CD14-positive monocyte (primary cell): ENCODE measurements at regions not wholly inside any gene's neighbourhood (a gene's known extent, or its start where the extent isn't known, plus 50 kb on each side); places are given as distances from the start of the nearest gene placed in this dataset.

ENCODE experiments used
- DNase-seq, 3 donors: peaks; one replicate each; pipeline ENCODE4 v3.0.0-alpha.2; 2011 to 2022
- H2AFZ ChIP-seq: 2 replicates; pipeline ENCODE4 v1.6.0; 2012; ENCODE audit warnings: mild to moderate bottlenecking, low read depth, low read length, inconsistent platforms; ENCODE audit not compliant: insufficient read depth, poor library complexity, severe bottlenecking
- H3K27ac ChIP-seq, 2 donors: 1 replicate in 1 of 2; 2 replicates in 1 of 2; pipeline ENCODE4 v1.5.1; 2012 to 2013; ENCODE audit warnings: low read length in 2 of 2, control low read depth in 1 of 2, inconsistent platforms in 1 of 2, low read depth in 1 of 2, mild to moderate bottlenecking in 1 of 2
- H3K27me3 ChIP-seq, 2 donors: one replicate each; pipeline versions ENCODE4 v1.6.0 to v1.6.1; 2011 to 2013; ENCODE audit warnings: low read length in 2 of 2; ENCODE audit not compliant: control insufficient read depth in 2 of 2, insufficient read depth in 2 of 2
- H3K36me3 ChIP-seq, 2 donors: replicated peaks in 1 of 2; 1 replicate in 1 of 2; 2 replicates in 1 of 2; pipeline versions ENCODE4 v1.5.1 to v1.6.1; 2012 to 2013; ENCODE audit warnings: low read length in 2 of 2, control low read depth in 1 of 2, inconsistent platforms in 1 of 2, mild to moderate bottlenecking in 1 of 2; ENCODE audit not compliant: insufficient read depth in 2 of 2, control insufficient read depth in 1 of 2
- H3K4me1 ChIP-seq, 2 donors: 1 replicate in 1 of 2; 2 replicates in 1 of 2; pipeline versions ENCODE4 v1.5.1 to v1.6.1; 2012 to 2013; ENCODE audit warnings: low read length in 2 of 2, control low read depth in 1 of 2, inconsistent platforms in 1 of 2, mild to moderate bottlenecking in 1 of 2, moderate library complexity in 1 of 2; ENCODE audit not compliant: insufficient read depth in 2 of 2, control insufficient read depth in 1 of 2
- H3K4me2 ChIP-seq: replicated peaks from 2 replicates; pipeline ENCODE3; 2012; ENCODE audit warnings: low read length, moderate library complexity, mild to moderate bottlenecking; ENCODE audit not compliant: poor library complexity, severe bottlenecking; ENCODE audit errors: extremely low read depth
- H3K4me3 ChIP-seq, 3 experiments: fragments of 200-600 bp in 1 of 3; sonication (generic) in 1 of 3; replicated peaks in 1 of 3; 1 replicate in 2 of 3; 2 replicates in 1 of 3; pipeline ENCODE4 v1.5.1; 2011 to 2013; ENCODE audit warnings: low read length in 3 of 3, mild to moderate bottlenecking in 3 of 3, control low read depth in 2 of 3, low read depth in 2 of 3, inconsistent platforms in 1 of 3, moderate library complexity in 1 of 3
- H3K79me2 ChIP-seq: 2 replicates; pipeline ENCODE4 v1.6.0; 2012; ENCODE audit warnings: mild to moderate bottlenecking, control low read depth, inconsistent platforms, low read length, moderate library complexity; ENCODE audit not compliant: insufficient read depth
- H3K9ac ChIP-seq: 2 replicates; pipeline ENCODE4 v1.6.0; 2017; ENCODE audit warnings: low read length, mild to moderate bottlenecking; ENCODE audit not compliant: insufficient read depth, poor library complexity, severe bottlenecking
- H3K9me3 ChIP-seq, 2 donors: replicated peaks in 1 of 2; 1 replicate in 1 of 2; 2 replicates in 1 of 2; pipeline versions ENCODE4 v1.5.1 to v1.6.1; 2012 to 2013; ENCODE audit warnings: low read length in 2 of 2, control low read depth in 1 of 2; ENCODE audit not compliant: control insufficient read depth in 1 of 2, insufficient read depth in 1 of 2
- H4K20me1 ChIP-seq: 2 replicates; pipeline ENCODE4 v1.6.0; 2012; ENCODE audit warnings: mild to moderate bottlenecking, low read length, control low read depth, moderate library complexity; ENCODE audit not compliant: insufficient read depth
- H3K27ac Mint-ChIP-seq, 7 donors: one replicate each; pipeline ENCODE4 v1.8.0; 2020; ENCODE audit warnings: mild to moderate bottlenecking in 7 of 7, mixed read lengths in 7 of 7, moderate library complexity in 6 of 7, inconsistent platforms in 2 of 7
- H3K27me3 Mint-ChIP-seq, 3 donors: one replicate each; pipeline ENCODE4 v1.8.0; 2021 to 2022; ENCODE audit warnings: low read depth in 3 of 3, mild to moderate bottlenecking in 3 of 3, mixed read lengths in 3 of 3, moderate library complexity in 3 of 3, inconsistent platforms in 1 of 3
- H3K36me3 Mint-ChIP-seq, 2 donors: one replicate each; pipeline ENCODE4 v1.8.0; 2020; ENCODE audit warnings: mixed read lengths in 2 of 2, inconsistent platforms in 1 of 2, mild to moderate bottlenecking in 1 of 2
- H3K4me1 Mint-ChIP-seq: one replicate; pipeline ENCODE4 v1.8.0; 2020; ENCODE audit warnings: mild to moderate bottlenecking, mixed read lengths
- H3K4me3 Mint-ChIP-seq, 2 donors: one replicate each; pipeline ENCODE4 v1.8.0; 2020; ENCODE audit warnings: mild to moderate bottlenecking in 2 of 2, mixed read lengths in 2 of 2, moderate library complexity in 1 of 2
- H3K9me3 Mint-ChIP-seq, 7 donors: one replicate each; pipeline ENCODE4 v1.8.0; 2020 to 2022; ENCODE audit warnings: mixed read lengths in 7 of 7, mild to moderate bottlenecking in 6 of 7, moderate library complexity in 6 of 7, inconsistent platforms in 2 of 7
- CTCF ChIP-seq: fragments of 200-600 bp; IDR thresholded peaks from one replicate; pipeline ENCODE4 v1.8.0; 2022; ENCODE audit warnings: antibody characterized with exemption, mild to moderate bottlenecking
- WGBS: methylation state at CpG from one replicate; pipeline ENCODE4 v1.1.5; 2013; ENCODE audit warnings: missing lambda C conversion rate; ENCODE audit not compliant: insufficient coverage; 5-methylcytosine and 5-hydroxymethylcytosine counted together
- intact Hi-C, 2 donors: fragments of 100-400 bp; cut with micrococcal nuclease; formaldehyde crosslinking; loops; one replicate each; pipeline versions ENCODE4 v1.15.0 to v1.15.1; 2023

DNA sequence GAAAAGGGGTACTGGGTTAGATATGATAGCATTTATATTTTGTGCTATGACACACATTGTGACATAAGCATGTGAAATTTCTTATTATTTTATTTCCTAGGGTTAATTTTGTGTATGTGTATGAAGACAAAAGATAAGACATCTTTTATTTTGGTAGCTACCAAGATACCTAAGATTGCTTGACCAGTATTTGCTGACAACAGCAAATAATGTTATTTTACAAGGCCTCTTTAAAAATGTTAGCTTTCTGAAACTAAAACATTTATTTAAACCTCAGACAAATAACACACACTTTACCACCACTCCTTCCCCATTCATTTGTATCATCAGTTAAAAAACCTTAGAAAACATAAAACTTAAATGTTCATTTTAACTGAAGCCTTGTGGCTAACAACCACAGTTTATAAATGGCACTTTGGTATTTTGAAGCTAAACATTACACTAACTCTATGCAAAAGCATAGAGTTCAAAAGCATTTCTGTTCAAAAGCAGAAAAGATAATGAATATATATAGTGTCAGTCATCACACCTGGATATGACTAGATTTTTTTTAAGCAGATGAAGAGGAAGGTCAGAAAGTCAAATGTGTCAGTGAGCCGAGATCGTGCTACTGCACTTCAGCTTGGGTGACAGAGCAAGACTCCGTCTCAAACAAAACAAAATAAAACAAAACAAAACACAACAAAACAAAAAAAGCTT is 193.0 kb downstream of the VCY1B start:
- WGBS, result no CpG with 5 or more reads among the region's 3 CpGs
- Histone ChIP-seq H3K9me3 (no peaks in the 10 kb centered on the region), H4K20me1 (no peaks in the 10 kb centered on the region), H3K27ac (no peak overlapping the region), H3K4me2 (no peak overlapping the region), H3K4me3 (no peak overlapping the region), H3K36me3 (no peaks in the 10 kb centered on the region), H2AFZ (no peak overlapping the region), H3K27me3 (no peaks in the 10 kb centered on the region), H3K4me1 (no peaks in the 10 kb centered on the region), H3K9ac (no peak overlapping the region), H3K79me2 (no peaks in the 10 kb centered on the region)
- no peak overlapping the region for H3K4me3 Mint-ChIP-seq
- H3K27ac Mint-ChIP-seq, result no peak overlapping the region
- no peaks in the 10 kb centered on the region for H3K36me3 Mint-ChIP-seq
- H3K4me1 Mint-ChIP-seq, result no peaks in the 10 kb centered on the region
- no peak for DNase-seq
- intact Hi-C loops, result no loop called here
- H3K9me3 Mint-ChIP-seq, result peaks cover 0 to 2% (median 0%) of the 10 kb centered on the region in 7 donors
- no peaks in the 10 kb centered on the region for H3K27me3 Mint-ChIP-seq
- TF ChIP-seq CTCF, result no peak

- Histone ChIP-seq H3K4me3 (no peak overlapping the region), H3K4me1 (peaks cover 0 to 2% of the 10 kb centered on the region in 2 donors), H3K9ac (no peak overlapping the region), H3K27me3 (no peaks in the 10 kb centered on the region), H3K79me2 (no peaks in the 10 kb centered on the region), H3K4me2 (no peak overlapping the region), H3K27ac (no peak overlapping the region), H4K20me1 (no peaks in the 10 kb centered on the region), H3K9me3 (no peaks in the 10 kb centered on the region), H3K36me3 (no peaks in the 10 kb centered on the region), H2AFZ (no peak overlapping the region)
- intact Hi-C loops, result no loop called here
- Mint-ChIP-seq H3K4me1 (peaks cover 3% of the 10 kb centered on the region), H3K9me3 (peaks cover 0 to 4% (median 0%) of the 10 kb centered on the region in 7 donors), H3K4me3 (peak overlapping the region in 1 of 2 donors; percentile 62), H3K27ac (no peak overlapping the region), H3K36me3 (no peaks in the 10 kb centered on the region), H3K27me3 (peaks cover 0 to 10% (median 0%) of the 10 kb centered on the region in 3 donors)
- WGBS, result no CpG with 5 or more reads among the region's 10 CpGs
- DNase-seq, result no peak
- TF ChIP-seq CTCF, result no peak
These were observed 200.2 kb downstream of the VCY1B start for GRCh38 chrY:14255965-14256816.
